GM23338 (cell line): ENCODE measurements at regions not wholly inside any gene's neighbourhood (a gene's known extent, or its start where the extent isn't known, plus 50 kb on each side); places are given as distances from the start of the nearest gene placed in this dataset.

Experiments
- ATAC-seq: fragments of 200-7000 bp; cut with Tn5 transposase; 3 replicates; pipeline ENCODE4 v1.9.1; 2020
- DNase-seq: peaks from one replicate; pipeline ENCODE4 v3.0.0-alpha.2; 2015; ENCODE audit warnings: low spot score
- H2AFZ ChIP-seq: fragments of 200-600 bp; sonication (generic); 2 replicates; pipeline ENCODE4 v1.8.0; 2016; ENCODE audit warnings: antibody characterized with exemption, mild to moderate bottlenecking, moderate library complexity
- H3F3A ChIP-seq: fragments of 200-600 bp; sonication (generic); replicated peaks from 2 replicates; pipeline ENCODE4 v1.8.0; 2017; ENCODE audit warnings: antibody characterized with exemption, mixed run types, low read depth
- H3K27ac ChIP-seq: fragments of 200-600 bp; sonication (generic); 2 replicates; pipeline ENCODE4 v1.6.1; 2016; ENCODE audit warnings: low read depth
- H3K27me3 ChIP-seq: fragments of 200-600 bp; sonication (generic); 2 replicates; pipeline ENCODE4 v1.8.0; 2016; ENCODE audit warnings: mild to moderate bottlenecking, mixed run types, moderate library complexity; ENCODE audit not compliant: insufficient read depth
- H3K36me3 ChIP-seq: fragments of 200-600 bp; sonication (generic); 2 replicates; pipeline ENCODE4 v1.8.0; 2016; ENCODE audit warnings: mild to moderate bottlenecking; ENCODE audit not compliant: insufficient read depth
- H3K4me1 ChIP-seq: fragments of 200-600 bp; sonication (generic); 2 replicates; pipeline ENCODE4 v1.8.0; 2016; ENCODE audit warnings: mild to moderate bottlenecking, moderate library complexity; ENCODE audit not compliant: insufficient read depth
- H3K4me2 ChIP-seq: fragments of 200-600 bp; sonication (generic); 2 replicates; pipeline ENCODE4 v1.7.1; 2017; ENCODE audit warnings: mixed run types
- H3K4me3 ChIP-seq: fragments of 200-600 bp; sonication (generic); 2 replicates; pipeline ENCODE4 v1.6.1; 2016; ENCODE audit warnings: mixed run types
- H3K79me2 ChIP-seq: fragments of 200-600 bp; sonication (generic); replicated peaks from 2 replicates; pipeline ENCODE4 v1.8.0; 2017; ENCODE audit warnings: mild to moderate bottlenecking; ENCODE audit not compliant: insufficient read depth
- H3K9me2 ChIP-seq: fragments of 200-600 bp; sonication (generic); 2 replicates; pipeline ENCODE4 v1.8.0; 2017; ENCODE audit not compliant: insufficient read depth
- H4K20me1 ChIP-seq: fragments of 200-600 bp; sonication (generic); replicated peaks from 2 replicates; pipeline ENCODE4 v1.8.0; 2017; ENCODE audit warnings: mild to moderate bottlenecking; ENCODE audit not compliant: insufficient read depth
- H3K27ac Mint-ChIP-seq: 2 replicates; pipeline ENCODE4 v1.8.0; 2020; ENCODE audit warnings: inconsistent platforms, mild to moderate bottlenecking, moderate library complexity, mixed read lengths
- H3K27me3 Mint-ChIP-seq: 3 replicates; pipeline ENCODE4 v1.8.0; 2022; ENCODE audit warnings: low read depth, mild to moderate bottlenecking, moderate library complexity, mixed read lengths, inconsistent platforms; ENCODE audit not compliant: insufficient read depth, poor library complexity
- H3K36me3 Mint-ChIP-seq: 3 replicates; pipeline ENCODE4 v1.8.0; 2021; ENCODE audit warnings: low read depth, mild to moderate bottlenecking, inconsistent platforms, moderate library complexity, mixed read lengths
- H3K4me1 Mint-ChIP-seq: 3 replicates; pipeline ENCODE4 v1.8.0; 2020; ENCODE audit warnings: mild to moderate bottlenecking, inconsistent platforms, mixed read lengths
- H3K4me3 Mint-ChIP-seq: 3 replicates; pipeline ENCODE4 v1.8.0; 2021; ENCODE audit warnings: moderate library complexity, mild to moderate bottlenecking, inconsistent platforms, mixed read lengths
- H3K9me3 Mint-ChIP-seq: 3 replicates; pipeline ENCODE4 v1.8.0; 2020; ENCODE audit warnings: moderate library complexity, mild to moderate bottlenecking, inconsistent platforms, mixed read lengths
- EZH2 ChIP-seq: fragments of 200-600 bp; sonication (generic); IDR thresholded peaks from one replicate; pipeline ENCODE4 v1.8.0; 2017; ENCODE audit warnings: antibody characterized with exemption, mild to moderate bottlenecking, low read depth; ENCODE audit not compliant: unreplicated experiment
- JUNB ChIP-seq: IDR thresholded peaks from one replicate; pipeline ENCODE4 v1.6.1; 2016; ENCODE audit warnings: antibody characterized with exemption; ENCODE audit not compliant: unreplicated experiment
- NANOG ChIP-seq: IDR thresholded peaks from 2 replicates; pipeline ENCODE4 v1.6.1; 2016; ENCODE audit warnings: antibody characterized with exemption, borderline replicate concordance
- REST ChIP-seq: IDR thresholded peaks from one replicate; pipeline ENCODE4 v1.6.1; 2018; ENCODE audit warnings: antibody characterized with exemption; ENCODE audit not compliant: unreplicated experiment
- ZNF114 ChIP-seq: fragments of 250-450 bp; sonication (Bioruptor Pico); IDR thresholded peaks from 2 replicates; pipeline ENCODE4 v1.5.0; 2020; ENCODE audit warnings: mild to moderate bottlenecking, moderate library complexity
- ZNF331 ChIP-seq: fragments of 250-450 bp; sonication (Bioruptor Pico); IDR thresholded peaks from 2 replicates; pipeline ENCODE4 v1.5.0; 2020; ENCODE audit warnings: low read depth, mild to moderate bottlenecking, moderate library complexity
- ZNF462 ChIP-seq: fragments of 250-450 bp; sonication (Bioruptor Pico); IDR thresholded peaks from 2 replicates; pipeline ENCODE4 v1.5.0; 2020; ENCODE audit warnings: mild to moderate bottlenecking, moderate library complexity

DNA sequence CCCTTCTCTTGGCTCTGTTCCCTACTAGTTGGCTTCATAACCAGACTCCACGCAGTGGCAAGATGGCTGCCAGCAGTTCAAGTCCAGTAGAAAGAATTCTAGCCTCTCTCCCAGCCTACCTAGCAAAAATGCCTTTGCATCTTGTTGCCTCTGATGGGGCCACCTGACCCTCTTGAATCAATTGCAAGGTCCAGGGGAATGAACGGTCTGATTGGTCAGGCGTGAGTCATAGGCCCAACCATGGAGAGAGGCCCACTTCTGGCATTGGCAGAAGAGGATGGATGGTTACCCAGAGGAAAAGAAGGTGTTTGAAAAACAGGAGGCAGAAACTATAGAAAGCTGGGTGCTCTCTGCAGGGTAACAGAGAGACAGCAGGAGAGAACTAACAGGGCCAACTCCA, 622.6 kb downstream of the CCDC171 start:
- Histone ChIP-seq H3K79me2 (no peaks in the 10 kb centered on the region), H3K9me2 (no peaks in the 10 kb centered on the region), H3K4me3 (no peak overlapping the region), H3K4me1 (no peaks in the 10 kb centered on the region), H3K27ac (no peak overlapping the region), H3F3A (no peaks in the 10 kb centered on the region), H4K20me1 (no peaks in the 10 kb centered on the region), H3K27me3 (no peaks in the 10 kb centered on the region), H2AFZ (peak overlapping the region; percentile 44; the same call in 1 of the 2 replicates), H3K36me3 (no peaks in the 10 kb centered on the region), H3K4me2 (no peak overlapping the region)
- no peak overlapping the region for H3K4me3 Mint-ChIP-seq
- no peaks in the 10 kb centered on the region for H3K36me3 Mint-ChIP-seq
- no peak for DNase-seq
- no peaks in the 10 kb centered on the region for H3K9me3 Mint-ChIP-seq
- H3K27me3 Mint-ChIP-seq: no peaks in the 10 kb centered on the region
- H3K27ac Mint-ChIP-seq: no peak overlapping the region
- ATAC-seq: no peak
- H3K4me1 Mint-ChIP-seq: no peaks in the 10 kb centered on the region
- no peak for TF ChIP-seq NANOG
- no peak for TF ChIP-seq ZNF114 (CRISPR knock-in tag)
- TF ChIP-seq REST: no peak
- TF ChIP-seq EZH2: no peak
- no peak for TF ChIP-seq ZNF331
- TF ChIP-seq JUNB: no peak
- TF ChIP-seq ZNF462: no peak
